H9 (cell line): ENCODE measurements at regions not wholly inside any gene's neighbourhood (a gene's known extent, or its start where the extent isn't known, plus 50 kb on each side); places are given as distances from the start of the nearest gene placed in this dataset.

ENCODE experiments used
- DNase-seq: peaks from one replicate; pipeline ENCODE4 v3.0.0-alpha.2; 2017
- H2AFZ ChIP-seq: one replicate; pipeline ENCODE4 v1.6.1; 2013; ENCODE audit warnings: mild to moderate bottlenecking, low read length, control low read depth, moderate library complexity
- H2AK5ac ChIP-seq: 2 replicates; pipeline ENCODE4 v1.6.1; 2013; ENCODE audit warnings: low read length, control low read depth, mixed read lengths; ENCODE audit not compliant: insufficient read length
- H2BK120ac ChIP-seq: one replicate; pipeline ENCODE4 v1.6.1; 2013; ENCODE audit warnings: low read depth, mild to moderate bottlenecking, low read length, control low read depth, inconsistent platforms; ENCODE audit not compliant: poor library complexity, severe bottlenecking
- H2BK12ac ChIP-seq: 2 replicates; pipeline ENCODE4 v1.6.1; 2013; ENCODE audit warnings: low read length, control low read depth, mixed read lengths, low read depth; ENCODE audit not compliant: insufficient read length
- H2BK15ac ChIP-seq: 2 replicates; pipeline ENCODE4 v1.6.1; 2013; ENCODE audit warnings: low read depth, low read length, control low read depth
- H2BK20ac ChIP-seq: one replicate; pipeline ENCODE4 v1.6.1; 2013; ENCODE audit warnings: low read depth, mild to moderate bottlenecking, low read length, control low read depth, inconsistent platforms; ENCODE audit not compliant: poor library complexity, severe bottlenecking
- H2BK5ac ChIP-seq: 2 replicates; pipeline ENCODE4 v1.6.1; 2013; ENCODE audit warnings: low read length, control low read depth, mixed read lengths; ENCODE audit not compliant: insufficient read length
- H3K14ac ChIP-seq: 2 replicates; pipeline ENCODE4 v1.6.1; 2013; ENCODE audit warnings: low read length, control low read depth; ENCODE audit not compliant: insufficient read depth
- H3K18ac ChIP-seq: 2 replicates; pipeline ENCODE4 v1.6.1; 2013; ENCODE audit warnings: low read depth, mild to moderate bottlenecking, mixed read lengths, low read length, control low read depth; ENCODE audit not compliant: insufficient read length
- H3K23ac ChIP-seq: 2 replicates; pipeline ENCODE4 v1.6.1; 2013; ENCODE audit warnings: low read length, control low read depth, mixed read lengths, low read depth; ENCODE audit not compliant: insufficient read length
- H3K23me2 ChIP-seq: 2 replicates; pipeline ENCODE4 v1.6.1; 2013; ENCODE audit warnings: low read depth, mild to moderate bottlenecking, mixed read lengths, low read length, control low read depth; ENCODE audit not compliant: insufficient read length, poor library complexity, severe bottlenecking
- H3K27ac ChIP-seq: 2 replicates; pipeline ENCODE4 v1.5.1; 2013; ENCODE audit warnings: low read length, control low read depth, mixed read lengths, low read depth; ENCODE audit not compliant: insufficient read length
- H3K27me3 ChIP-seq: 2 replicates; pipeline ENCODE4 v1.6.1; 2013; ENCODE audit warnings: low read length, control low read depth, inconsistent platforms; ENCODE audit not compliant: insufficient read depth
- H3K4ac ChIP-seq: 2 replicates; pipeline ENCODE4 v1.6.1; 2013; ENCODE audit warnings: low read depth, mild to moderate bottlenecking, control low read depth, inconsistent platforms, low read length, moderate library complexity
- H3K4me1 ChIP-seq: 2 replicates; pipeline ENCODE4 v1.6.1; 2013; ENCODE audit warnings: low read length, control low read depth, inconsistent platforms; ENCODE audit not compliant: insufficient read depth
- H3K4me2 ChIP-seq: 2 replicates; pipeline ENCODE4 v1.6.1; 2013; ENCODE audit warnings: low read length, control low read depth, mixed read lengths; ENCODE audit not compliant: insufficient read length, insufficient read depth
- H3K56ac ChIP-seq: 2 replicates; pipeline ENCODE4 v1.6.1; 2013; ENCODE audit warnings: low read depth, mild to moderate bottlenecking, mixed read lengths, low read length, control low read depth; ENCODE audit not compliant: insufficient read length
- H3K79me1 ChIP-seq: 2 replicates; pipeline ENCODE4 v1.6.1; 2013; ENCODE audit warnings: low read depth, mild to moderate bottlenecking, moderate library complexity, low read length, control low read depth, inconsistent platforms; ENCODE audit not compliant: insufficient read depth, poor library complexity, severe bottlenecking
- H3K79me2 ChIP-seq: 2 replicates; pipeline ENCODE4 v1.6.1; 2013; ENCODE audit warnings: low read length, control low read depth, inconsistent platforms; ENCODE audit not compliant: insufficient read depth
- H3K9ac ChIP-seq: 2 replicates; pipeline ENCODE4 v1.6.1; 2013; ENCODE audit warnings: low read length, control low read depth, mixed read lengths; ENCODE audit not compliant: insufficient read length; ENCODE audit errors: extremely low read depth
- H3K9me3 ChIP-seq: one replicate; pipeline ENCODE4 v1.6.1; 2013; ENCODE audit warnings: low read depth, low read length, inconsistent platforms; ENCODE audit not compliant: control insufficient read depth
- H3T11ph ChIP-seq: one replicate; pipeline ENCODE4 v1.6.1; 2013; ENCODE audit warnings: mild to moderate bottlenecking, low read length, control low read depth, inconsistent platforms
- H4K20me1 ChIP-seq: one replicate; pipeline ENCODE4 v1.6.1; 2013; ENCODE audit not compliant: control insufficient read depth, insufficient read length, insufficient read depth
- H4K5ac ChIP-seq: 2 replicates; pipeline ENCODE4 v1.6.1; 2013; ENCODE audit warnings: low read depth, mild to moderate bottlenecking, mixed read lengths, low read length, control low read depth; ENCODE audit not compliant: insufficient read length
- H4K8ac ChIP-seq: replicated peaks from 2 replicates; pipeline ENCODE4 v1.6.1; 2013; ENCODE audit warnings: low read length, control low read depth, mixed read lengths, low read depth; ENCODE audit not compliant: insufficient read length
- H4K91ac ChIP-seq: 2 replicates; pipeline ENCODE4 v1.6.1; 2013; ENCODE audit warnings: low read depth, mild to moderate bottlenecking, moderate library complexity, mixed read lengths, low read length, control low read depth; ENCODE audit not compliant: insufficient read length
- H3K27ac Mint-ChIP-seq, 3 experiments: 2 replicates in 2 of 3; 3 replicates in 1 of 3; pipeline ENCODE4 v1.8.0; 2020 to 2021; ENCODE audit warnings: mixed read lengths in 3 of 3, mild to moderate bottlenecking in 1 of 3, moderate library complexity in 1 of 3
- H3K27me3 Mint-ChIP-seq: 2 replicates; pipeline ENCODE4 v1.8.0; 2021; ENCODE audit warnings: low read depth, mild to moderate bottlenecking, moderate library complexity, mixed read lengths
- H3K36me3 Mint-ChIP-seq, 3 experiments: 2 replicates in 2 of 3; 3 replicates in 1 of 3; pipeline ENCODE4 v1.8.0; 2020 to 2021; ENCODE audit warnings: low read depth in 3 of 3, mixed read lengths in 3 of 3; ENCODE audit not compliant: insufficient read depth in 1 of 3
- H3K4me1 Mint-ChIP-seq, 2 experiments: 2 replicates each; pipeline ENCODE4 v1.8.0; 2020; ENCODE audit warnings: mixed read lengths in 2 of 2
- H3K4me3 Mint-ChIP-seq, 2 experiments: 2 replicates in 1 of 2; 3 replicates in 1 of 2; pipeline ENCODE4 v1.8.0; 2020 to 2021; ENCODE audit warnings: mild to moderate bottlenecking in 2 of 2, mixed read lengths in 2 of 2, moderate library complexity in 1 of 2
- H3K9me3 Mint-ChIP-seq, 2 experiments: 2 replicates in 1 of 2; 3 replicates in 1 of 2; pipeline ENCODE4 v1.8.0; 2020; ENCODE audit warnings: mild to moderate bottlenecking in 2 of 2, mixed read lengths in 2 of 2, moderate library complexity in 1 of 2
- WGBS: extraction: QIAGEN DNeasy Blood & Tissue Kit; methylation state at CpG from one replicate; pipeline ENCODE4 v1.1.7; 2013; ENCODE audit warnings: missing lambda C conversion rate, low lambda C conversion rate, mixed read lengths; ENCODE audit not compliant: insufficient read length; ENCODE audit errors: extremely low coverage; 5-methylcytosine and 5-hydroxymethylcytosine counted together
- TF ChIP-seq, protein P1 (sequence below): fragments of 200-600 bp; sonication (generic); conservative IDR thresholded peaks from 3 replicates; pipeline ENCODE4 v1.8.0; 2021; ENCODE audit warnings: antibody characterized with exemption, mild to moderate bottlenecking

DNA sequence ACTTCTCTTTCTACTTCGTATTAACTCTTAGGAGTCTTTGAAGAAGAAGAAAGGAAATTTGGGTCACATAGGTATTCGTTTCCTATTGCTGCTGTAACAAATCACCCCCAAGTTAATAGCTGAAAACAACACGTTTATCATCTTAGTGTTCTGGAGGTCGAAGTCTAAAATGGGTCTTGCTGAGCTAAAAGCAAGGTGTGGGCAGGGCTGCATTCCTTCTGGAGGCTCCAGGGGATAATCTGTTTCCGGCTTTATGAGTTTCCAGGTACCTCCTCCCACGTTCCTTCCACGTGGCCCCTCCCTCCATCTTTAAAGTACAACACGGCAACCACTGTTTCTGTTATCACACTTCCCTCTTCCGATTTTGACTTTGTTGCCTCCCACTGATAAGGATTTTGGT lies 233.5 kb upstream of the RBBP8 start:
- Histone ChIP-seq H2BK20ac (no peak overlapping the region), H4K8ac (no peak overlapping the region), H3K79me2 (no peaks in the 10 kb centered on the region), H3K4me1 (no peaks in the 10 kb centered on the region), H3K9ac (no peak overlapping the region), H3K56ac (no peak overlapping the region), H3K9me3 (no peaks in the 10 kb centered on the region), H3T11ph (no peak overlapping the region), H3K27me3 (no peaks in the 10 kb centered on the region), H2AK5ac (no peak overlapping the region), H2BK15ac (no peak overlapping the region), H4K5ac (no peak overlapping the region), H3K79me1 (no peaks in the 10 kb centered on the region), H3K4me2 (no peak overlapping the region), H3K23me2 (no peaks in the 10 kb centered on the region), H4K91ac (no peak overlapping the region), H4K20me1 (no peaks in the 10 kb centered on the region), H3K4ac (no peak overlapping the region), H2AFZ (no peak overlapping the region), H3K18ac (no peak overlapping the region), H3K14ac (no peak overlapping the region), H2BK12ac (no peak overlapping the region), H2BK5ac (no peak overlapping the region), H3K27ac (no peak overlapping the region), H2BK120ac (no peak overlapping the region), H3K23ac (no peak overlapping the region)
- no CpG with 5 or more reads among the region's 9 CpGs for WGBS
- Mint-ChIP-seq H3K36me3 (no peaks in the 10 kb centered on the region), H3K4me3 (no peak overlapping the region), H3K4me1 (peaks cover 3 to 8% of the 10 kb centered on the region in 2 experiments), H3K27me3 (peaks cover 3% of the 10 kb centered on the region; the same call in 1 of the 2 replicates), H3K9me3 (no peaks in the 10 kb centered on the region), H3K27ac (no peak overlapping the region)
- DNase-seq = no peak
- TF ChIP-seq, protein P1, sequence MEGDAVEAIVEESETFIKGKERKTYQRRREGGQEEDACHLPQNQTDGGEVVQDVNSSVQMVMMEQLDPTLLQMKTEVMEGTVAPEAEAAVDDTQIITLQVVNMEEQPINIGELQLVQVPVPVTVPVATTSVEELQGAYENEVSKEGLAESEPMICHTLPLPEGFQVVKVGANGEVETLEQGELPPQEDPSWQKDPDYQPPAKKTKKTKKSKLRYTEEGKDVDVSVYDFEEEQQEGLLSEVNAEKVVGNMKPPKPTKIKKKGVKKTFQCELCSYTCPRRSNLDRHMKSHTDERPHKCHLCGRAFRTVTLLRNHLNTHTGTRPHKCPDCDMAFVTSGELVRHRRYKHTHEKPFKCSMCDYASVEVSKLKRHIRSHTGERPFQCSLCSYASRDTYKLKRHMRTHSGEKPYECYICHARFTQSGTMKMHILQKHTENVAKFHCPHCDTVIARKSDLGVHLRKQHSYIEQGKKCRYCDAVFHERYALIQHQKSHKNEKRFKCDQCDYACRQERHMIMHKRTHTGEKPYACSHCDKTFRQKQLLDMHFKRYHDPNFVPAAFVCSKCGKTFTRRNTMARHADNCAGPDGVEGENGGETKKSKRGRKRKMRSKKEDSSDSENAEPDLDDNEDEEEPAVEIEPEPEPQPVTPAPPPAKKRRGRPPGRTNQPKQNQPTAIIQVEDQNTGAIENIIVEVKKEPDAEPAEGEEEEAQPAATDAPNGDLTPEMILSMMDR = no peak
